NCI-H226 (cell line): ENCODE measurements at regions not wholly inside any gene's neighbourhood (a gene's known extent, or its start where the extent isn't known, plus 50 kb on each side); places are given as distances from the start of the nearest gene placed in this dataset.
A peak's percentile ranks its signal among the peaks of the same experiment; 100 is the strongest.
"Not testable (repeated sequence)": the region's sequence is repeated elsewhere in the genome, so short reads cannot be mapped to it uniquely, and the experiment has no call there.

Experiments used
- DNase-seq: peaks from one replicate; pipeline ENCODE4 v3.0.0-alpha.2; 2015

- no peak for DNase-seq
These were observed 535.2 kb upstream of the PCDH20 start for GRCh38 chr13:61950828-61951227.

DNA sequence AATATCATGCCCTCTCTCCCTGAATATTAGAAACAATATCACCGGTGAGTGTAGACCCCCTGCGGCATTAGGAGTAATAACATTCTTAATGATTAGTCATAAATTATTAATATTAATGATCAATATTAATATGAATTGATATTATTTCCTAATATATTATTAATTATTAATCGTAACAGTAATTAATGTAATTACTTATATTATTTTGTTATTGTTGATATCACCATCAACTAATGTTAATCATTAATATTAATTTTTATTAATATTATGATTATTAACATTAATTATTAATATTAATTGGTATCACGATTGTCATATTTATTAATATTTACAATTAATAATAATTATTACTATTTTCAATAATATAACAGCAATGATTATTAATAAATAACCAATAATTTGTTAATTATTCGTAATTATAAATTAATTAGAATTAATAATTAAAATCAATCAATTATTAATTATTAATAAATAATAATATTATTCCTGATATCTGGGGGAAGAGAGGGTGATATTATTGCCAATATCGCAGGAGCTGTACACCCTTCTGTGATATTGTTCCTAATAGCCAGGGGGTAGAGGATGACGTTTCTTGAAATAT lies 528.8 kb upstream of the PCDH20 start:
- no peak for DNase-seq

DNA sequence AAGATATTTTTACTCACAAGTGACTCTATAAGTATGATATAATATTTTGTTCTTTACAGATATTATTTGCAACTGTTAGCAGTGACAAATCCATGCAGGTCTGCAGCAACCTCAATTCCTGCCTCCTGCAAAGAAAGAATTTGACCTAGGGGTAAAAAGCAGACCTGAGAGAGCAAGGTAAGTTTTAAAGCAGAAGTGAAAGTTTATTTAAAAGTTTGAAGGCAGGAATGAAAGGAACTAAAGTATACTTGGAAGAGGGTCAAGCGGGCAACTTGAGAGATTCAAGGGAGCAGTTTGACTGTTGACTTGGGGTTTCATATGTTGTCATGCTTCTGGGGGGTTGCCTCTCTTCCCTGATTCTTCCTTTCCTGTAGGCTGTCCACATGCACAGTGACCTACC lies 520.1 kb upstream of the PCDH20 start:
- no peak for DNase-seq

GRCh38 chr13:61927648-61928047 lies 512.0 kb upstream of the PCDH20 start:
- DNase-seq, result no peak

DNA sequence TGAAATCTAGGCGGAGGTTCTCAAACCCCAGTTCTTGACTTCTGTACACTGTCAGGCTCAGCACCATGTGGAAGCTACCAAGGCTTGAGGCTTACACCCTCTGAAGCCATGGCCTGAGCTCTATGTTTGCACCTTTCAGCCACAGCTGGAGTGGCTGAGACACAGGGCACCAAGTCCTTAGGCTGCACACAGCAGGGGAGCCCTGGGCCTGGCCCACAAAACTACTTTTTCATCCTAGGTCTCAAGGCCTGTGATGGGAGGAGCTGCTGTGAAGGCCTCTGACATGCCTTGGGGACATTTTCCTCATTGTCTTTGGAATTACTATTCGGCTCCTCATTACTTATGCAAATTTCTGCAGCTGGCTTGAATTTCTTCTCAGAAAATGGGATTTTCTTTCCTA lies 503.2 kb upstream of the PCDH20 start:
- DNase-seq, result no peak

- no peak for DNase-seq
These were observed 500.8 kb upstream of the PCDH20 start for GRCh38 chr13:61916483-61916882.

GRCh38 chr13:61913183-61913582 lies 497.5 kb upstream of the PCDH20 start:
- peak; percentile 3 for DNase-seq

- DNase-seq, result no peak
These were observed 493.4 kb upstream of the PCDH20 start for GRCh38 chr13:61908906-61909615.

GRCh38 chr13:61905054-61905453 lies 489.4 kb upstream of the PCDH20 start:
- DNase-seq, result no peak

- no peak for DNase-seq
These were observed 486.4 kb upstream of the PCDH20 start for GRCh38 chr13:61901946-61902541.

DNA sequence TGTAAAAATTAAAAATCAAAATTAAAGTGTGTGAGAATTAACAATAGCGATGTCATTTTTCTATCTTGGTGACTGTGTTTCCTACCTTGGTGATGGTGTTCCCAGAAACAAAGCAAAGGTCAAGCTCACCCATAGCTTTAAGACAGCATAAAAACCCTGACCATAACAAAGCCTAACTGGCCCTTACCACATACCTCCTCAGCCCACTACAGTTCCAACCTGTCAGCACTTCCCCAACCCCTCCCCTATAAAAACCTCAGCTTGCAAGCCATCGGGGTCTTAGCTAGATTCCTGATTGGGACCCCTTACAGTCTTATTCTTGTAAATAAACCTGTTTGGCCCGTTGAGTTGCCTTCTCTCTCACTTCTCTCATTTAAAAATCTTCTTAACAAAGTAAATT lies 484.4 kb upstream of the PCDH20 start:
- no peak for DNase-seq

DNA sequence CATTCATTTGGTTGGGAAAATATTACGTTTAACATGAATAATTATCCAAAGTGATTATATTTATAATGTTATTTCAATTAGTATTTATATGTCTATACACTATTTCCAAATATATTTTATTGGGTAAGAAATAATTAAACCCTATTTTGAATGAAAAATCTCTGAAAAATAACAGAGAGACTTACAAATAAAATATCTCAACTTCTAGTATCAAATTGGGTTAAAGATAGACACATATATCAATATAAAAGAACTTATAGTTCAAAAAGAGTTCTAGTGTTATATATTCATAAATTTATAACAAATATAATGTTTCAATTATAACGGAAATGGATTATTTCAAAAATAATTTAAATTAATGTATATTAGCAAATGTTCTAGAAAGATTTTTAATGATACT lies 482.6 kb upstream of the PCDH20 start:
- DNase-seq, result no peak

DNA sequence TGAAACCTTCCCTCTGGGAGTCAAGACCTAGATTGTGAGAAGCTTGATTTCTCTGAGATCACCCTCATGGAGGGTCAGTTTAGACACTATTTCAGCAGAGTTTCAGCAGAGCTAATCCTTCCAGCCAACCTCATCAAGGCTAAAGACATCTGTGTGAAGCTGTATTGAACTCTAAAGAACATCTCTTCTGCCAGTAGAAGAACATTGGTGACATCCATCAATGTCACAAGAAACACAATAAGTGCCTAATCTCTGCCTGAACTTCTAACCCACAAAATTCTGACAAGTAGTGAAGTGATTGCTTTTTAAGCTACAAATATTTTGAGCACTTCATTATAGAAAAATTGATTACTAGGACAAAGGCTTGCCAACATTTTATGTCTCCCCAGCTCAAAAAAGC lies 475.8 kb upstream of the PCDH20 start:
- DNase-seq, result no peak

DNA sequence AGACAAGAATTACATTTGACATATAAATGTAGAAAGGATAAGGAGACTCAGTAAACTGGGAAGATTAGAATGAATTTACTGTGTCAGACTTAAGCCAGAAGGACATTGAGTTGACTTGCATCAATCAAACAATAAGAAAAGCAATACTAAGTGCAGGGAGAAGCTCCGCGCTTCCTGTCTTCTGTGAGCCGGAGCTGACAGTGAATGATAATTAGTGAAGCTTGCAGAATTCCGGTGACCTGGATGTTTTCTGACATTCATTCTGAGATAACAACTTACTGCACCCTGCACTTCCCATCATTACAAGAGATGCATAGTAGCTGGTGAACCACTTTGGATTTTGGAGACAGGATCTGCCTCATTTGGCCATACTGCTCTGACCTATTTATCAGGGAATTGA lies 469.2 kb upstream of the PCDH20 start:
- no peak for DNase-seq

GRCh38 chr13:61880578-61881283 lies 465.1 kb upstream of the PCDH20 start:
- no peak for DNase-seq

- DNase-seq, result not testable (repeated sequence)
These were observed 462.9 kb upstream of the PCDH20 start for GRCh38 chr13:61878565-61878964.

- DNase-seq, result no peak
These were observed 459.4 kb upstream of the PCDH20 start for GRCh38 chr13:61874970-61875579.

DNA sequence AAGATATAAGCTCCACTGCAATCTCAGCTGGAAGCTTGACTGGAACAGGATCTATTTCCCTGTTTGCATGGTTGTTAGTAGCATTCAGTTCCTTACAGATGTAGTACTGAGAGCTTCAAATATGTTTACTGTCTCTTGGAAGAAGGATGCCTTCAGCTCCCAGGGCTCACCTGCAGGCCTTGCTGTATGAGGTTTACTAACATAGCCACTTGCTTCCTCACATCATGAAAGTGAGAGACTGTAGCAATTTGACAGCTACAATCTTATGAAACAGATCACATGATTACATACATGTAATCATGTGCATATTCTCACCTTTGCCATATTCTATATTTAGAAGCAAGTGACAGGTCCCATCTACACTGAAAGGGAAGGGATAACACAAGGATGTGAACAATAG lies 458.1 kb upstream of the PCDH20 start:
- DNase-seq, result no peak

GRCh38 chr13:61857198-61857597 lies 441.5 kb upstream of the PCDH20 start:
- DNase-seq, result no peak

GRCh38 chr13:61852116-61852619 lies 436.5 kb upstream of the PCDH20 start:
- no peak for DNase-seq

DNA sequence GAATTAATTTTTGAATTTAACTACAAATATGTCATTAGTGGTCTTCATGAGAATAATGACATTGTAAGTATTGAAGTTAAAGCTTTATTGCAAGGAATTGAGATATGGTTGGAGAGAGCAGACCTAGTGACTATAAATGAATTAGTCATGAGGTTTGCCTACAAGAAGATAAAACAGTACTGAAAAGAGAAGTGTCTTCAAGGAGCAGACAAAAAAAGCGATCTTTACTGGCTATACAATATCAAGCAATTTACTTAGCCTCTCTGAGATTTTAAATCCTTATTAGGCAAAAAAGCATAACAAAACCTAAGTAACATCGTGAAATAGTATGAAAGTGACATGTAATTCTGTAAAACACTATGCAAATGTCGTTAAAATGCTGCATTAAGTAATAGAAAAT lies 435.1 kb upstream of the PCDH20 start:
- no peak for DNase-seq

DNA sequence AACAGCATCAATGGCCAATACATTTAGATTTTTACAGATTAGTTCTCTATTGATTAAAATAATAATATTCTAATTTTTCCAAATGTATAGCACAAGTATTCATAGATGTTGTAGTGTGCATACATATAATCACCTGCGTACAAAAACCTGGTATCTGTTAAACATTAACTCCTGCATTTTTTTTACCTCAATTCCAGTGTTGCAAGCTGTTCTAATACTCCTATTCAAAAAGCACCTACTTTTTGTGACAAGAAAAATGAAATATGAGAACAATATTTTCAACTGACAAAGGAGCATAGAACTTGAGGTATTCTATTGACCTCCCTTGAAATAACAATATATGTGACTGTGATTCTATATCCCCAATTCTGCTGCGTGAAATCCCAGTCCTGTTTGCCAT lies 422.9 kb upstream of the PCDH20 start:
- no peak for DNase-seq

DNA sequence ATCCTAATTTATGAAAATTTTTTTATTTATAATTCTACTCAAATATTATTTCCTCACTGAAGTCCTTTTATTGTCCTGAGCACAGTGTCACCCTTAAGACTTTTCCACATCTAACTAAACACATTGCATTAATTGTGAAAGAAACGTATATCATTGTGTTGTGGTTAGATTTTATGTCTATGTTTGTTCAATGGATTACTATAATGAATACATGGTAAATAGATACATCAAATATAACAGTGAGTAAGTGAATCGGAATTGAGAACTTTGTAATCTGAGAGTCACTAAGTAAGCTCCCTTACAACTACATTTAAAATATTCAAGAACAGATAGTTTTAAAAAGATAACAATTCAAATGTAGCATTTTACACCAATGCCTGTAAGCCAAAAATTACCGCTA lies 417.6 kb upstream of the PCDH20 start:
- no peak for DNase-seq
